ENCODE measurements at regions not wholly inside any gene's neighbourhood (a gene's known extent, or its start where the extent isn't known, plus 50 kb on each side); places are given as distances from the start of the nearest gene placed in this dataset.

DNA sequence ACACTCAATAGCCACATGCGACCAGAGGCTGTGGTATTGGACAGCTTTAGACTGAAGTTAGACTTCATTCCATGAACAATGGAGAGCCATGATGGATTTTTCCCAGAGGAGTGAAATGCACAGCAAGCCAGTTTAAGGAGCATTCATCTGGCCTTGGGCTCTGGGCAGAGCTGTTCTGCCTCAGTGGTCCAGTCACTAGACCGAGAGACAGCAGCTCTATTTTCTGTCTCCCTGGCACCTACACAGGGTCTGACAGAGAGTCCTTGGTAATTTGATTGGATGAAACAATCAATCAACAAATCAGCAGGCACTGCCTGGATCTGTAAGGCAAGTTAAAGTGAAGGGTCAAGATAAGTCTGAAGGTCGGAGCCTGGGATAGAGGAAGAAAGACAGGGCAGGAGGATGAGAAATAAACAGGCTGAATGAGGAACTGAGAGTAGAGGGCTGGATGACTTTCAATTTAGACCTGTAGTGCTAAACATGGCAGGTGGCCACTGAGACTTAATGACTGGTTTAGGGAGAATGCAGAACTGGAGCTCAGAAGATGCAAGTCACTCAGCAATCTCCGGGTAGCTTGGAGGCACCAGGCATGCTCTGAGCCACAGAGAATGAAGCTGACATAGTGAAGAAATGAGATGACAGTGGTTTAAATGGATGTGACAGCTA is 98.5 kb upstream of the SLC25A36 start:
- no peak for DNase-seq (ENCODE audit: low spot score in 2 of 2)
- Histone ChIP-seq H3K4me3 (no peak overlapping the region), H3K4me1 (no peaks in the 10 kb centered on the region), H3K9me3 (no peaks in the 10 kb centered on the region), H3K36me3 (no peaks in the 10 kb centered on the region), H3K27me3 (no peaks in the 10 kb centered on the region), H3K27ac (no peak overlapping the region)
- WGBS: 79% methylated on average over 4 of the region's 4 CpGs
- TF ChIP-seq POLR2A (IDR thresholded peaks at IDR 0.05) (no peak), EP300 (IDR thresholded peaks at IDR 0.05) (no peak), POLR2AphosphoS5 (IDR thresholded peaks at IDR 0.05) (no peak)
- TF ChIP-seq, protein P1, sequence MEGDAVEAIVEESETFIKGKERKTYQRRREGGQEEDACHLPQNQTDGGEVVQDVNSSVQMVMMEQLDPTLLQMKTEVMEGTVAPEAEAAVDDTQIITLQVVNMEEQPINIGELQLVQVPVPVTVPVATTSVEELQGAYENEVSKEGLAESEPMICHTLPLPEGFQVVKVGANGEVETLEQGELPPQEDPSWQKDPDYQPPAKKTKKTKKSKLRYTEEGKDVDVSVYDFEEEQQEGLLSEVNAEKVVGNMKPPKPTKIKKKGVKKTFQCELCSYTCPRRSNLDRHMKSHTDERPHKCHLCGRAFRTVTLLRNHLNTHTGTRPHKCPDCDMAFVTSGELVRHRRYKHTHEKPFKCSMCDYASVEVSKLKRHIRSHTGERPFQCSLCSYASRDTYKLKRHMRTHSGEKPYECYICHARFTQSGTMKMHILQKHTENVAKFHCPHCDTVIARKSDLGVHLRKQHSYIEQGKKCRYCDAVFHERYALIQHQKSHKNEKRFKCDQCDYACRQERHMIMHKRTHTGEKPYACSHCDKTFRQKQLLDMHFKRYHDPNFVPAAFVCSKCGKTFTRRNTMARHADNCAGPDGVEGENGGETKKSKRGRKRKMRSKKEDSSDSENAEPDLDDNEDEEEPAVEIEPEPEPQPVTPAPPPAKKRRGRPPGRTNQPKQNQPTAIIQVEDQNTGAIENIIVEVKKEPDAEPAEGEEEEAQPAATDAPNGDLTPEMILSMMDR (IDR thresholded peaks at IDR 0.05): no peak

DNA sequence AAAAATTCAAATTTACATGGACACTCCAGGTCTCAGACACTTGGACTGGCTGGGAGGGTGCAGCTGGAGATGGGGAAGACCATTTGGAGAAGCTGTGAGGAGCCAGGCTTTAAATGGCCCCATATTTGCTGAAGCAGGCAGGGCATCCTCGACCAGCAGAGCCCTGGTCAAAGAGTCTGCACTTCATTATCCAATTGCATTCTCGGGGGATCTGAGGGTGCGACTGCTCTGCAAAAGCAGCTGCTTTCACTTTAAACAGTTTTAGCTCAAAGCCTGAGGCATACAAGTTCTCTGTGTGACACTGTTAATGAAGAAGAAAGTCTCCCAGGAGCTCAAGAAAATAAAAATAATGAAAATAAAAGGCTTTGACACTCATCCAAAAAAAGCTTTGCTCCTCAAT is 98.0 kb upstream of the SLC25A36 start:
- no peak for DNase-seq (ENCODE audit: low spot score in 2 of 2)
- H3K9me3 ChIP-seq: no peaks in the 10 kb centered on the region
- H3K27me3 ChIP-seq: no peaks in the 10 kb centered on the region
- H3K4me3 ChIP-seq: no peak overlapping the region
- 14% methylated on average over 3 of the region's 3 CpGs for WGBS
- no peaks in the 10 kb centered on the region for H3K4me1 ChIP-seq
- H3K36me3 ChIP-seq: no peaks in the 10 kb centered on the region
- TF ChIP-seq POLR2A (IDR thresholded peaks at IDR 0.05) (no peak), EP300 (IDR thresholded peaks at IDR 0.05) (no peak), POLR2AphosphoS5 (IDR thresholded peaks at IDR 0.05) (no peak)
- TF ChIP-seq, protein P1 (IDR thresholded peaks at IDR 0.05): no peak
- no peak overlapping the region for H3K27ac ChIP-seq

DNA sequence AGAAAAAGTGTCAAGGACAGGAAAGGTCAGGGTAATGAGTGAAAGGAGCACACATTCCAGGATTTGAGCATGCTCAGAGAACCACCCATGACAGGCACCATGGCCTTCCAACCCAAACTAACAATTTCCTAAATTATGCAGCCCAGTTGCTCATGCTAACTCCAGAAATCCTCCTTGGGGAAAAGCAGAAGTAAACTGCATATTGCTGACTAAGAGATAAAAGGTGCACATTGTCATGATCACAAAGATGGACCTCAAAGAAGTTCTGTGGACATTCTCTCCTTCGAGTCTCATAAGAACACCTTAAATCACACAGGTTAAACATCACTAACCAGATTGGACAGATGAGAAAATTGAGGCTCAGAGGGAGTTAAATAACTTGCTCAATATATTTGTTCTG is 97.6 kb upstream of the SLC25A36 start:
- 83% methylated on average over 1 of the region's 1 CpG for WGBS
- H3K27ac ChIP-seq: no peak overlapping the region

DNA sequence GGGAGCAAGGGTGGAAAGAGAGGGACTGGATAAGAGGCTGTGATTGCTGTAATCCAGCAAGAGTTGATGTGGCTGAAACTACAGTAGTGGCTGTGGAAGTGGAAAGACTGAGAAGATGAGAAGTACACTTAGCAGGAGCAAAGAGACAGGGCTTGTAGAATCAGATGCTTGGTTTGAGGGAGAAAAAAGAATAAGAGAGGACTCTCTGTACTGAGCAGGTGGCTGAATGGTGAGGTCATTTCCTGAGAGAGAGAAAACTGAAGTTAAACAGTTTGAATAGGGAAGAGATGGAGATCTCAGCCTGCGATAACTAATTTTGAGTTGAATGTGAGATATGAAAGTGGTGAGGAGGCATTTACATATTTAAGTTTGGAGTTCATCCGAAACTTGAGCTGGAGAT is 95.8 kb upstream of the SLC25A36 start:
- H3K4me3 ChIP-seq: no peak overlapping the region
- H3K27me3 ChIP-seq: no peaks in the 10 kb centered on the region
- no peaks in the 10 kb centered on the region for H3K9me3 ChIP-seq
- no peak for DNase-seq (ENCODE audit: low spot score in 2 of 2)
- no peaks in the 10 kb centered on the region for H3K4me1 ChIP-seq
- no peaks in the 10 kb centered on the region for H3K36me3 ChIP-seq
- WGBS: 86% methylated on average over 2 of the region's 2 CpGs
- H3K27ac ChIP-seq: no peak overlapping the region
- TF ChIP-seq EP300 (IDR thresholded peaks at IDR 0.05) (no peak), POLR2AphosphoS5 (IDR thresholded peaks at IDR 0.05) (no peak), POLR2A (IDR thresholded peaks at IDR 0.05) (no peak)
- TF ChIP-seq, protein P1 (IDR thresholded peaks at IDR 0.05): no peak

More for the DNA sequence above, 97.6 kb upstream of the SLC25A36 start:
- no peak overlapping the region for H3K4me3 ChIP-seq
- H3K9me3 ChIP-seq: no peaks in the 10 kb centered on the region
- no peaks in the 10 kb centered on the region for H3K36me3 ChIP-seq
- H3K27me3 ChIP-seq: no peaks in the 10 kb centered on the region
- no peak for DNase-seq (ENCODE audit: low spot score in 2 of 2)
- H3K4me1 ChIP-seq: no peaks in the 10 kb centered on the region
- TF ChIP-seq EP300 (IDR thresholded peaks at IDR 0.05) (no peak), POLR2A (IDR thresholded peaks at IDR 0.05) (no peak), POLR2AphosphoS5 (IDR thresholded peaks at IDR 0.05) (no peak)
- TF ChIP-seq, protein P1 (IDR thresholded peaks at IDR 0.05): no peak

DNA sequence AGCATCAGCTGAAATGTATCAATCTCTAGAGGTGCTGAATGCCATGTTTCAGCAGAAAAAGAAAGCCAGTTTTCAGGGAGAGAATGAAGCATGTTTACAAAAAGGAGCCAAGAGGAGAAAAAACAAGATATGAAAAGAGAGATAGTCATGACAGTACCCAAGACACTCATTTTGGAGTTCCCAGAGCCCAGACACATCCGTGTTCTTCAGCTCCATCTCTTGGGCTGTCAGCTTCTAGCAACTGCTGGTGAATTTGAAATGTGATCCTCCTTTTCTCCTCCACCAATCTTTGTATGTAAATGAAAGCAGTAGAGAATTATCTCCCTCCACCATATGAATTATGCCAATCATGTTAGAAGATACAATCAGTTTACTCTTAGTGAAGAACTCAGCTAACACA is 93.0 kb upstream of the SLC25A36 start:
- Histone ChIP-seq H3K27me3 (no peaks in the 10 kb centered on the region), H3K9me3 (no peaks in the 10 kb centered on the region), H3K4me3 (no peak overlapping the region), H3K36me3 (no peaks in the 10 kb centered on the region), H3K4me1 (no peaks in the 10 kb centered on the region), H3K27ac (no peak overlapping the region)
- TF ChIP-seq, protein P1 (IDR thresholded peaks at IDR 0.05): no peak
- no peak for TF ChIP-seq POLR2AphosphoS5 (IDR thresholded peaks at IDR 0.05)
- no peak for TF ChIP-seq EP300 (IDR thresholded peaks at IDR 0.05)
- no peak for TF ChIP-seq POLR2A (IDR thresholded peaks at IDR 0.05)
- no peak for DNase-seq (ENCODE audit: low spot score in 2 of 2)
- WGBS: 35% methylated on average over 1 of the region's 1 CpG

Measured in suprapubic skin (tissue), 4 donors.